SK-N-SH treated with all-trans-retinoic acid at 6 μM for 48 hours (cell line): ENCODE measurements at regions not wholly inside any gene's neighbourhood (a gene's known extent, or its start where the extent isn't known, plus 50 kb on each side); places are given as distances from the start of the nearest gene placed in this dataset.

Experiments used
- PATZ1 ChIP-seq: fragments of 250-450 bp; sonication (Bioruptor Pico); IDR thresholded peaks from 2 replicates; pipeline ENCODE4 v1.8.0; 2020; ENCODE audit warnings: mild to moderate bottlenecking, moderate library complexity, borderline replicate concordance
- TOX ChIP-seq: fragments of 250-450 bp; sonication (Bioruptor Pico); IDR thresholded peaks from 2 replicates; pipeline ENCODE4 v1.8.0; 2021; ENCODE audit warnings: mild to moderate bottlenecking, moderate library complexity, borderline replicate concordance
- ZFP3 ChIP-seq: fragments of 250-450 bp; sonication (Bioruptor Pico); IDR thresholded peaks from 2 replicates; pipeline ENCODE4 v1.5.0; 2020; ENCODE audit warnings: mild to moderate bottlenecking, moderate library complexity

DNA sequence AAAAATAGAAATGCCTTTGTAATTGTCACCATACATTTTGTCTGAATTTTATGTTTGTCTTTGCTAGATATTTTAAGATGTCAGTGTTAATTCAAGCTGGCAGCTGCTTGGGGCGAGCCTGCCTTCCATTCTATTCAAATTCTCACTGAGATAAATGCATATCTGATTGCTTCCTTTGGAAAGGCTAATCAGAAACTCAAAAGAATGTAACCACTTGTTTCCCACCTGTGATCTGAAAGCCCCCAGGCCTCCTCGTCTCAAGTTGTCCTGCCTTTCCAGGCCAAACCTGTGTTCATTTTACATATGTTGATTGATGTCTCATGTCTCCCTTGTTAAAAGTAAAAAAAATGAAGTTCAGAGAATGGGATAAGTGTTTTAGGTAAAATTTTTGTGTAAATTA, 318.7 kb upstream of the TECRL start:
- TF ChIP-seq ZFP3 (CRISPR knock-in tag) (no peak), PATZ1 (CRISPR knock-in tag) (no peak), TOX (CRISPR knock-in tag) (no peak)
